ENCODE measurements at regions not wholly inside any gene's neighbourhood (a gene's known extent, or its start where the extent isn't known, plus 50 kb on each side); places are given as distances from the start of the nearest gene placed in this dataset.

GRCh38 chr12:127324681-127325080 is 942.3 kb upstream of the TMEM132C start:
- no peaks in the 10 kb centered on the region for H3K27me3 ChIP-seq
- DNase-seq: no peak
- H3K4me3 ChIP-seq: no peak overlapping the region
- 49 to 69% (median 54%) methylated on average over 4 of the region's 4 CpGs for WGBS, 5 donors
- no peak overlapping the region for H3K27ac ChIP-seq
- no peaks in the 10 kb centered on the region for H3K4me1 ChIP-seq
- H3K36me3 ChIP-seq: no peaks in the 10 kb centered on the region
- TF ChIP-seq CTCF (IDR thresholded peaks at IDR 0.05): no peak
- no peak for TF ChIP-seq POLR2AphosphoS5 (IDR thresholded peaks at IDR 0.05)
- no peak for TF ChIP-seq EP300 (IDR thresholded peaks at IDR 0.05)
- no peak for TF ChIP-seq POLR2A (IDR thresholded peaks at IDR 0.05)
- intact Hi-C loops (cut with DNase I; ENCODE audit: low total_unique reads): no loop called here
- no peaks in the 10 kb centered on the region for H3K9me3 ChIP-seq

- H3K27ac ChIP-seq: no peak overlapping the region
- H3K4me1 ChIP-seq: no peaks in the 10 kb centered on the region
- no peaks in the 10 kb centered on the region for H3K27me3 ChIP-seq
- intact Hi-C loops (cut with DNase I; ENCODE audit: low total_unique reads): no loop called here
- no peak for DNase-seq
- WGBS, 5 donors: 89 to 94% (median 92%) methylated on average over 6 of the region's 6 CpGs
- H3K9me3 ChIP-seq: no peaks in the 10 kb centered on the region
- TF ChIP-seq EP300 (IDR thresholded peaks at IDR 0.05): no peak
- no peak for TF ChIP-seq CTCF (IDR thresholded peaks at IDR 0.05)
- no peak for TF ChIP-seq POLR2AphosphoS5 (IDR thresholded peaks at IDR 0.05)
- TF ChIP-seq POLR2A (IDR thresholded peaks at IDR 0.05): no peak
- no peaks in the 10 kb centered on the region for H3K36me3 ChIP-seq
- no peak overlapping the region for H3K4me3 ChIP-seq
Measured at GRCh38 chr12:127327986-127328385, 939.0 kb upstream of the TMEM132C start.

- intact Hi-C loops (cut with DNase I; ENCODE audit: low total_unique reads): no loop called here
- DNase-seq: no peak
Measured at GRCh38 chr12:127328867-127329266, 938.1 kb upstream of the TMEM132C start.

GRCh38 chr12:127334365-127334764 is 932.6 kb upstream of the TMEM132C start:
- Histone ChIP-seq H3K27ac (peak overlapping the region in 2 of 5 donors; percentile 15 to 50), H3K27me3 (no peaks in the 10 kb centered on the region), H3K36me3 (no peaks in the 10 kb centered on the region), H3K9me3 (no peaks in the 10 kb centered on the region), H3K4me3 (no peak overlapping the region), H3K4me1 (peaks cover 0 to 12% (median 0%) of the 10 kb centered on the region in 4 donors)
- 24 to 53% (median 34%) methylated on average over 4 of the region's 4 CpGs for WGBS, 5 donors
- intact Hi-C loops (cut with DNase I; ENCODE audit: low total_unique reads): no loop called here
- DNase-seq: peak; percentile 26 to 32
- TF ChIP-seq EP300 (IDR thresholded peaks at IDR 0.05) (no peak), POLR2AphosphoS5 (IDR thresholded peaks at IDR 0.05) (no peak), CTCF (IDR thresholded peaks at IDR 0.05) (no peak), POLR2A (IDR thresholded peaks at IDR 0.05) (no peak)

More at GRCh38 chr12:127328867-127329266, 938.1 kb upstream of the TMEM132C start:
- TF ChIP-seq CTCF (IDR thresholded peaks at IDR 0.05) (no peak), POLR2A (IDR thresholded peaks at IDR 0.05) (no peak), EP300 (IDR thresholded peaks at IDR 0.05) (no peak), POLR2AphosphoS5 (IDR thresholded peaks at IDR 0.05) (no peak)
- H3K27ac ChIP-seq: no peak overlapping the region
- no peaks in the 10 kb centered on the region for H3K9me3 ChIP-seq
- peaks cover 0 to 6% (median 0%) of the 10 kb centered on the region in 4 donors for H3K4me1 ChIP-seq
- WGBS, 5 donors: 53 to 73% (median 66%) methylated on average over 5 of the region's 5 CpGs
- no peaks in the 10 kb centered on the region for H3K27me3 ChIP-seq
- H3K4me3 ChIP-seq: no peak overlapping the region
- no peaks in the 10 kb centered on the region for H3K36me3 ChIP-seq

Data from stomach (tissue), 8 donors.